Right lobe of liver (tissue), 4 donors: ENCODE measurements at regions not wholly inside any gene's neighbourhood (a gene's known extent, or its start where the extent isn't known, plus 50 kb on each side); places are given as distances from the start of the nearest gene placed in this dataset.

Experiments
- CTCF ChIP-seq, 4 donors: fragments of 200-600 bp in 3 of 4; fragments of 450-650 bp in 1 of 4; IDR thresholded peaks; one replicate each; pipeline versions ENCODE4 v1.5.1 to v1.8.0; 2016 to 2022; ENCODE audit warnings: antibody characterized with exemption in 4 of 4, mild to moderate bottlenecking in 2 of 4
- POLR2A ChIP-seq: fragments of 450-650 bp; IDR thresholded peaks from one replicate; pipeline ENCODE4 v1.6.1; 2017; ENCODE audit warnings: antibody characterized with exemption, mild to moderate bottlenecking
- donor health status: DM: no; HTN: no; CAD: no.
- donor health status: DM: no; HTN: no; CAD: no.
- donor health status: DM: no; HTN: yes; CAD: no.

- no peak for TF ChIP-seq POLR2A
- TF ChIP-seq CTCF (IDR thresholded peaks at IDR 0.05) = no peak
Observed at GRCh38 chr3:59621037-59621436, 571.2 kb upstream of the CFAP20DC start.
